Stimulated activated CD4-positive, alpha-beta T cell treated with anti-CD3 and anti-CD28 coated beads, Interleukin-1b, Interleukin-23, amount 100 ng/mL, for 48 hours (primary cell): ENCODE measurements at regions not wholly inside any gene's neighbourhood (a gene's known extent, or its start where the extent isn't known, plus 50 kb on each side); places are given as distances from the start of the nearest gene placed in this dataset.

Experiments used
- DNase-seq: peaks from one replicate; pipeline ENCODE4 v3.0.0-alpha.2; 2020

DNA sequence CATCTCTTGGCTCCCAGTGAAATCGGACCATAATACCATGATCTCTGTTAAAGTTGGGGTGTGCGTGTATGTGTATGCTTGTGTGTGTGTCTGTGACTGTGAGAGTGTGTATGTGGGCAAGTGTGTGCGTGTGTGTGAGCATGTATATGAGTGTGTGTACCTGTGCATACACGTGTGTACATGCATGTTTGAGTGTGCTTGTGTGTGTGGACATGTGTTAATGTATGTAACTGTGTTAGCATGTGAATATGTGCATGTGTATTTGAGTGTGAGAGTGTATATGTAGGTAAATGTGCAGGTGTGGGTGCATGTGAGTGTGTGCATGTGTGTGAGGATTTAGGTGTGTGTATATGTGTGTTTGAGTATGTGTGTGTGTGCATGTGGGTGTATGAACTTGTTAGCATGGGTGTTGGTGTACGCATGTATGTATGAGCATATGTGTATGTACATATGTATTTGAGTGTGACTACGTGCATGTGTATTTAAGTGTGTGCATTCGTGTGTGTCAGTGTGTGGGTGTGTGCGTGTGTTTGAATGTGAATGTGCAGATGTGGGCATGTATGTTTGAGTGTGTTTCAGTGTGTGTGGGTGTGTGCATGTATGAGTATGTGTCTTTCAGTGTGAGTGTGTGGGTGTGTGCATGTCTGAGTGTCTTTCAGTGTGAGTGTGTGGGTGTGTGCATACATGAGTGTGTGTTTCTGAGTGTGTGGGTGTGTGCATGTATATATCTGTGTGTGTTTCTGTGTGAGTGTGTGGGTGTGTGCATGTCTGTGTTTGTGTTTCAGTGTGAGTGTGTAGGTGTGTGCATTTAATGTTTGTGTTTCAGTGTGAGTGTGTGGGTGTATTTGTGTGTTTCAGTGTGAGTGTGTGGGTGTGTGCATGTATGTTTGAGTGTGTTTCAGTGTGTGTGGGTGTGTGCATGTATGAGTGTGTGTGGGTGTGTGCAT, 183.2 kb downstream of the SOX9 start:
- DNase-seq = no peak

DNA sequence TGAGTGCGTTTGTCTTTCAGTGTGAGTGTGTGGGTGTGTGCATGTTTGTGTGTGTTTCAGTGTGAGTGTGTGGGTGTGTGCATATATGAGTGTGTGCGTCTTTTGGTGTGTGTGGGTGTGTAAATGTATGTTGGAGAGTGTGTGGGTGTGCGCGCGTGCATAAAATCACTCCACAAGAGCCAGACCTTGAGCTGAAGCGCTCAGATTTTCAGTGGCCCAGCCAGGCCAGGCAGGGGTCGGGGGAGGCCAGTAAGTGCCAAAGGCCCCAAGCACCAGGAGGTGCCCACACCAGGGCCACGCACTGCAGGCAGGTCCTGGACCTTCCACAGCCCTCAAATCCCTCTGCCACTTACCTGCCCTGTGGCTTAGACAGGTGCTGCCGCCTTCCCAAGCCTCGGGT, 184.0 kb downstream of the SOX9 start:
- DNase-seq = no peak

DNA sequence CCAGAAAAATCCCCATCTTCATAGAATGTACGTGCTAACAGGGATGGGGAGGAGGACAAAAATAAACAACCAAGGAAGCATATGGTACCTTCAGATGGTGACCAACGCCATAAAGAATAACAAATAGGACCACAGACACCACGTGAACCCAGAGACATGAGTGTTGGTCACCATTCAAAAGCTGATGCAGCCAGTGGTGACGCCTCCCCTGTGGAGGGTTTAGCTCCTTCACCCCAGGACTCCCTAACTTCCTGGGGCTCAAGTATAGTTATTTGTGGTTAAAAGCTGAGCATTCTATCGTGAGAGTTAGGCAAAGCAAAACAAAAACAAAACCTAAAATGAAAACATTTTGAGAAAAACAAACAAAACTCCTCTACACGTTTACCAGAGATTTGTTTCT, 184.7 kb downstream of the SOX9 start:
- DNase-seq = no peak

DNA sequence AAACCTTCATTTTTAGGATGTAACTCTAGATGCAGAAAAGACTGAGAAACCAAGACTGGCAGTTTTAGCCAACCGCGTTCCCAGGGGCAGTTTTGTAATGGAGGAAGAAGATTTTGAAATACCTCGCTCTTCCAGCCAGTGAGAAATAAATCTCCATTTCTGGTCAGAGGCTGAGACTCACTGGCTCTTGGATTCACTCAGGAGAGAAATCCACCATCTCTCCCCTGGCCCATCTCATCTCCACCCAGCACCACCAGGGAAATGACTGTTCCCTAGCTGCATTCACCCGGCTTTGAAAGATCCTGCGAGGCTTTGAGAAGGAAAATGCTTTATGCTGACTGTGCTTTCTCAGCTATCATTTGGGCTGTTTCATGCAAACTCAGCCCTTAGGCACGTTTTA, 185.2 kb downstream of the SOX9 start:
- DNase-seq = no peak

DNA sequence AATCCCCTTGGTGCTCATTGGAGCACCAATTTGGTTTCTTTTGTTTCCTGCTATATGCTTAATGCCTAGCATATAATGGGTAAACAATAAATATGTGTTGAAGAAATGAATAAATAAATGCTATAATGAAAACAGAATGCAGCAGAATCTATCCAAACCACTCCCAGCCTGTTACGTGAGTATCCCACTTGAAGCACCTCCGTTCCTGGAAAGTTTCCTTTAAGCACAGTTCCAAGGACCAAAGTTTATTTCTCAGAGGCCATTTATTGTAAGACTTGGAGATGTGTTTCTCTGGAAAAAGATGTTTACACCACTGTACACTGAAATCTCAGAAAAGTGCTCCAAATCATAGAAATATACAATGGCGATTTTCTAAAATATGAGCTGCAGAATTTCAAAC, 187.0 kb downstream of the SOX9 start:
- DNase-seq = no peak

DNA sequence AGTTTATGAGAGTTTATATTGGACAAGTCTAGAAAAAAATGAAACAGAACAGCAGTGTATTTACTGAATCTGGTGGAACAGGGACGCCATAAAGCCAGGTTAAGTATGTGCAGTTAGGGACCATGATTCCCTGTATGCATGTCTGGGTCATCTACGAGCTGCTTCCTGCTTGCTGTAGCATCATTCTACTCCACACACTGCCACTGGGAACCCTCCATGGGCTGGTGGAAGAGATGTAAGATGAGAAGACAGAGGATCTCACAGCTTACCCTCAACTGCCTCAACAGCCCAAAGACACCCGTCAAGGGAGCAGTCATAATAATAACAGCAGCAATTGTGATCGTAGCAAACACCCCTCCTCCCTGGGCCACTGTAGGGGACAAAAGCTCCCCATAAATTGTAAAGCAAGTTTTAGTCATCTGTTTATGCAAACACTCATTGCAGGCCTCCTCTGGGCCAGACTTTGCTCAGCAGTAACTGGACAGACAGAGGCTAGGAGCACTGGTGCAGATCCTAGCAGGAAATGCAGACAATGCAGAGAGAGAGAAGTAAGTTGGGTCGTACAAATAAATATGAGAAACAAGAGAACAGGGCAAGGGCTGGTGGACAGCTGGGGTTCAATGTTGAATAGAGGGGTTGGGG, 188.0 kb downstream of the SOX9 start:
- DNase-seq = no peak

DNA sequence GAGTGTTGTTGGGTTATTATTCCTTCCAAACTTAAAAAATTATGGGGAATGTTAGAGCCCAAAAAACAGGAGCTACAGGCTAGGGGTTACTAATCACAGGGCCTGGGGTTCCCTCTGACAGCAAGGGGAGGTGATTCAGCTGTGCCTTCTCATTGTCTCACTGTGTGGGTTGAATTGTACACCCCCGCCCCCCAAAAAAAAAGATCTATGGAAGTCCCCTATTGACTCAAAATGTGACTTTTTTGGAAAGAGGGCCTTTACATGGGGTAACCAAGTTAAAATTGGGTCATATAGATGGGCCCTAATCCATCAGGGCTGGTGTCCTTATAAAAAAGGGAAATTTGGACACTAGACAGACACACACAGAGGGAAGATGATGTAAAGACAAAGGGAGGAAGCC, 190.2 kb downstream of the SOX9 start:
- DNase-seq = no peak

DNA sequence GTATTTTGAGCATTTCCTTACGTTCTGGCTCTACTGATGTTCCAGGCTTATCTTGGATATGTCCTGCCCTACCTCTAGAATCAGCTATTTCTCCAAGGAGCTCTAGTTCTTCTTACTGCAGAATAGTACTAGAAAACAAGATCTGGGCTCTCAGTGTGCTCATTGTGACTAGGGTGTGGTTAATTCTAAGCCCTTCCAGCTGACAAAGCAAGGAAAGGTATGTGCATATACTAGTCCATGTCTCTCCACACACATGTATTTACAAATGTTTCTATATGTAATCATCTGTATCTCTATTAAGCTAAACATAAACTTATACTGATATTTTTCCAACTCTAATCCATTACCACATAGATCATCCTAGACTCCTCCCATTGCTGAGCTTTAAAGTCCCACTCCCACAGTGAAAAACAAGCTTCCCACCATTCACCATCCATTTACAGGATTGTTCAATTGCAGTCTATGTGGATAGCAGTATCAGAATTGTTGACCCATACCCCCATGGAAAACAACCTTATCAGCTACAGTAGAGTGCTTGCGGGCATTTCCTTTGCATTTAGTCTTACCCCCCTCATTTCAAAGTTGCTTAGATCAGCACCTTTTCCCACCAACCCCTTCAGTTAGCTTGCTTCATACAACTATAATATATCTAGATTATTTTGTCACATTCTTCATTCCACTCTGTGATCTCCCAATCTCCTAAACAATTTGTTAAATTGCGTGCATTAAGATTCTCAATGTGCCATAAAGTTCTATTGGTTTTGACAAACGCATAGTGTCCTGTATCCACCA, 194.5 kb downstream of the SOX9 start:
- DNase-seq = no peak

DNA sequence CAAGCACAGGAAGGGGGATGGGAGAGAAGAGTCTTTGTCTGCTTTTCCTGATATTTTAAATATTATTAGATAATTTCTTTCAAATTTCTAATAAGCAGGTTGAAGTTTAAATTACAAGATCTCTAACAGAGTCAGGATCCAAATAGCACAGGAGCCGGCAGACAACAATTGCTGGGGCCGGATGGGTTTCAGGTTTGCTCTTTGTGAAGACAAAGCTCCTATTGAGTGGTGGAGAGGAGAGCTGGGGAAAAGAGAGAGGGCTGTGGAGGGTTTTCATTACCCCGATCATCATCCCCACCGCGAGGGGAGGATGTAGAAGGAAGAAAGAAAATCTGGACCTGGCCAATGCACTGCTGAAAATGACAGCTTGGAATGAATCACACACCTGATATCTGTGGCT, 197.3 kb downstream of the SOX9 start:
- DNase-seq = no peak

DNA sequence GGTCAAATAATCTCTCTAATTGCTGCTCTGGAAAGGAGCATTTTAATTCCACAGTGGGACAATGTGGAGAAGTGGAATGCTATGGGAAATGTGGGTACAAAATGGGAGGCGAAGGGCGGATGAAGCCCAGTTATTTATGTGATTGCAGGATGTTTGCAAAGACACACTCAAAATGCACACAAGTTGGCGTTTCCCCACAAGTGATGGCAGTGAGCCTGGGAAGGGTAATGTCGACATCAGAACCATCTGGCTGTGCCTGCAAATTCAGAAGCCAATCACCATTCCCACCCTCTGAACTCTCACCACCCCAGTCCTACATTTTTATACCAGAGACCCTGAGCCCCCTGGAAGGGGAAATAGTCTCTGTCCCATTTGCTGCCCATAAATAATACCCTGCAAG, 201.1 kb downstream of the SOX9 start:
- DNase-seq = no peak

DNA sequence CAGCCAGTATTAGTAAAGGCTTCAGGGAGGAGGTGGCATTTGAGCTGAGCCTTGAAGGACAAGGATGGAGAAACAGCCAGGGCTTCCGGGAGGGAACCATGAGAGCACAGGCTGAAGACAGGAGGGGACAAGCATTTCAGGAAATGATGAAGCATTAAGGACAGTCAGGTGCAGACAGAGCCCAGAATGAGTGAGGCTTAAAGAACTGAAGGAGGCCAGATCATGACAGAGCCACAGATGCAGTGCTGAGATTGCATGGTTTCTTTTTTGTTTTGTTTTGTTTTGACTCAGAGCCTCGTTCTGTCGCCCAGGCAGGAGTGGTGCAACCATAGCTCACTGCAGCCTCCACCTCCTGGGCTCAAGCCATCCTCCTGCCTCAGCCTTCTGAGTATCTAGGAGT, 211.5 kb downstream of the SOX9 start:
- DNase-seq = no peak

DNA sequence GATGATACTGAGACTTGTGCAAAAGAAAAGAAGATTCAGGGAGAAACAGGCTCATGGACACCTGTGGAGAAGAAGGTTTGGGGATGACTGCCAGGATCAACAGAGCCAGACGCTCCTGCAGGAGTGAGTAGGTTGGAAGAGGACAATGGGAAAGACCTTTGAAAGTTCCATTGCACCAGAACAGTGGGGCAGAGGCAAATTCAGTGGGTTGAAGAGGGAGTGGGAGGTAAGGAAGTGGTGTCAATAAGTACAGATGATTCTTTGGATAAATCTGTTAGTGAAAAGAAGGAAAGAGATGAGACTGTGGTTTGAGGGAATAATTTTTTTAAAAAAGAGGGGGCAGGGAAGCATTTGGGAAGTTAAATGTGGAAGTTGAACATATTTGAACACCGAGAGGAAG, 212.8 kb downstream of the SOX9 start:
- DNase-seq = no peak

DNA sequence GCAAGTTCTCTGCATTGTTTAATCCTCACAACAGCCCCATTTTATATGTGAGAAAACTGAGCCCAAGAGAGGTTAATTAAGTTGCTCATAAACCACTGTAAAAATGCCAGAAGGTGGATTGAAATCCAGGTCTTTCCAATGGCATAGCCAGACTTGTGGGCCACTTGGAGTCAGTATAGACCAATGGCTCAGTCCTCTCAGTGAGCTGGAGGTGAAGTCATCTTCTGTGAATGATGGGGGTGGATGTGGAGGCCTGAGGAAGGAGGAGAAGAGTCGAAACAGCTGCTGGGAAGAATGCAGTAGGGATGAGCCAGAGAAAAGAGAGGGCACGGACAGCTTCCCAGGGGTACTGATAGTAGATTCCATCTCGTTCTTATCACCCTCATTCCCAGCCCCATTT, 213.4 kb downstream of the SOX9 start:
- DNase-seq = no peak

DNA sequence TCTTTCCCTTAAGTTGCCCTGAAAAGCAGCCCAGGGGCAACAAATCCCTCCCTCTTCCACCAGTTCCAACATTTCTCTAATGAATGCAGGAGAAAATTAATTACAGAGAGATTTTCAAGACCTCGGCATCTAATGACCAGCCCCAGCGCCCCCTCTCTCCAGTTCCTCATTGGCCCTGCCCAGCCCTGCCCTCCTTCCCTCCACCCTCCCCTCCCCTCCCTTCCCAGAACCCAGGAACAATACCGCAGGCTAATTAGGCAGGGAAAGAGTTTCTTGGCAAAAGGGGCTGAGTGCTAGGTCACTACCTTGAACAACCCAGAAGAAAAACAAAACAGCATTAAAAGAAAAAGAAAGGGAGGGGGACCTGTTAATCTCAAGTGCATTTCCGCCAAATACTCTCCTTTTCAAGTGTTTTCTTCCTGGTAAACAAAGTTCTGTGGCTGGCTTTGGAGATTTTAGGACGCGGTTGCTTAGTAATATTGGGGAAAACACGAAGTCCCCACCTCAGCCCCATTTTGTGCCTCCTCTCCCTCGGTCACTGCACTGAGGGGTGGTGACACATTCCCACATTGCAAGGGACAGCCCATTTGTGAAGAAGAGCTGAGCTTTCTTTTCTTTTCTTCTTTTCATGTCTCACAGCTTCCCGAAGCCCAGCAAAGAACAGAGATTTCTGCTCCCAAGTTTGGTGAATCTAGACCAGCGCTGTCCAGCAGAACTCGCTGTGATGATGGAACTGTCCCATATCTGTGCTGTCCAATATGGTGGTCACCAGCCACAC, 215.4 kb downstream of the SOX9 start:
- DNase-seq = no peak

DNA sequence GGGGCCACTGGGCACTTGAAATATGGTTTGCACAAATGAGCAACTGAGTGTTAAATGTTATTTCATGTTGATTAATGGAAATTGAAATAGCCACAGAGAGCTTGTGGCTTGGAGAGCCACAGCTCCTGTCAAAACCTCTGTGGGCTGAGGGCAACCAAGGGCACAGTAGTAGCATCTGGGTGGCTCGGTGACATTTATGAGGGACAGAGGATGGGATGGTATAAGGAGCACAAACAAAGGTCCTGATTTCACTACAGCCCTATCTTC, 215.9 kb downstream of the SOX9 start:
- no peak for DNase-seq

DNA sequence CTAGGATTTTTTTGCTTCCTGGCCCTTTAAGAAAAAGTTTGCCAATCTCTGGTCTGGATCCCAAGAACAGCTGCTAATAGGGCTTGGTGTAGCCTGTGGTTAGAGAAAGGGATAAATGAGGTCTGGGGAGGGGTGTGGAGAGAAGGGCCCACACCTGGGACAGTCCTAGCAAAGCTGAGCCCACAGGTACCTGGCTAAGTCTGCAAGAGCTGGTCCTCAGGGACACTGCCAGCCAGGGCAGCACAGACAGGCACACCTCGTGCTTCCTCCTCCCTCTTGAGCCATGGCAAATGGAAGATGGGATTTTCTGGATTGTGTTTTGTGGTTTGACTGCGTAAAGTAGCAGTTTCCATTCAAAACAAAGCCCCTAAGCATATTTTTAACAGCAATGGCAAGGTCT, 217.5 kb downstream of the SOX9 start:
- no peak for DNase-seq

DNA sequence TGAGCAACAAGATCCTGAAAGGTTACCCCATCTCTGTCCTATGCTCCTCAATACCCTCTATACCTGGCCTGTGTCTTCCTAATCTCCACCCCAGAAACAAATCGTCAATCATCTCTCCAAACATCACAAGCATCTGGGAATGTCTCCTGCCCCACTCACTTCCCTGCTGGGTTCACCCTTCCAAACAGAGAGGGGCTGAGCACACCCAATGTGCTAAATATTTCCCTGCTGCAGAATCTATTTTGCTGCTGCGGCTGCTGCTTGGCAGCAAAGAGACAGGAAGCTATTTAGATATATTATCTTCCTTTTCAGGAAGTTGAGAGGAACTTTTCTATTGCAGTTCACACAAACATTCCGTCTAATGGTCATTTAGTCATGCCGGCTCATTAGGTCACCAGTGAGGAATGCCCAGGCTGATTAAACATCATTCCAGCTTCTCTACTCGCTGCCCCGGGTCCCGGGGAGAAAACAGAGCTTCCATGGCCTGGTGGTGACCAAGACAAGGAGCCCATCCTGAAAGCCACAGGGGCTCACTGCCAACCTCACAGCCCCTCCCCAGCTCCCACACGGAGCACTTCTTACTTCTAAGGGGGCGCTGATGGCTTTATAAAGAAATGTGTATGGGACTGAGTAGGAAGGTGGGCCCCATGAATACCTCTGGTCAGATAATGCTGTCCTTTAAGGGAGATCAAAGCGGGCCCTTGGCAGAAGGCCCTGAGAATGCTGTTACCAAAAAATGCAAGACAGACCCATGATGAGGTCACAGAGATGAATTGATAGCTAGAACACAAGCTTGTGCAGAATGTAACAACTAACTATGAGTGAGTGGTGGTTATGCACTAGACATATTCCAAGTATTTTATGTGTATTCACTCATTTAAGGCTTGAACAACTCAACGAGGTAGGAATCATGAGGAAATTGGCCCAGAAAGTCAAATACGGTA, 218.3 kb downstream of the SOX9 start:
- no peak for DNase-seq

DNA sequence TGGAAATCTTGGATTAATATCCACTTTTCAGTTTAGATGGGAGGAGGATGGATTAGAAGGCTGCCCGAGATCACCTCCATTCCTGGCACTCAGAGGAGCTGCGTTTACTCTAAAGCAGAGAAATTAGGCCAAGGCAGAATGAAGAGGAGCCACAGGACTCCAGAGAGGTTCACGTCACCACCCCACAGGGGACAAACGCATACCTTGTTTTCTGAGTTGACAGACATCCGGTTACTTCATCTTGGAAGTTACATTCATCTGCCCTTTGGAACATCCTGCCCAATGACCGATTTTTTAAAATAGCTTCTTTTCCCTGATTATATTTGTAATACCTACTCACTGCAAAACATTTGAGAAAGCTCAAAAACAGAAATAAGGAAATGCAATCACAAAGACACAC, 220.0 kb downstream of the SOX9 start:
- DNase-seq = no peak

DNA sequence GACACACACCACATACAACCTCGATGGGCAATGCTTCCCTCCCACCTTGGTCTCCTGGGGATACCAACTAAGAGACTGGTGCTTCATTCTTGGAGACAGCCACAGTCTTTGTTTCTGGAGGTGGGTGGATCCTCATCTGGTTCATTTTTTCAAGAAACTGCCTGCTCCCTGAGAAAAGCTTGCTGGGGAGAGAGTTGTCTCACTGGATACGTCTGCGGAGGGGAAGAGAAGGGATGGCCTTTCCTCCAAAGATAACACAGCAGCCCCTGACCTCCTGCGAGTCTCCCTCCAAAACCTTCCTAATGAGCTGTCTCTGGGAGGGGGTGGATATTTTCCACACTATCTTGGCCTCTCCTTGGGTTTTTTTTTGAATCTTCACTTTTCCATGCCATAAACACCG, 221.2 kb downstream of the SOX9 start:
- DNase-seq = no peak

DNA sequence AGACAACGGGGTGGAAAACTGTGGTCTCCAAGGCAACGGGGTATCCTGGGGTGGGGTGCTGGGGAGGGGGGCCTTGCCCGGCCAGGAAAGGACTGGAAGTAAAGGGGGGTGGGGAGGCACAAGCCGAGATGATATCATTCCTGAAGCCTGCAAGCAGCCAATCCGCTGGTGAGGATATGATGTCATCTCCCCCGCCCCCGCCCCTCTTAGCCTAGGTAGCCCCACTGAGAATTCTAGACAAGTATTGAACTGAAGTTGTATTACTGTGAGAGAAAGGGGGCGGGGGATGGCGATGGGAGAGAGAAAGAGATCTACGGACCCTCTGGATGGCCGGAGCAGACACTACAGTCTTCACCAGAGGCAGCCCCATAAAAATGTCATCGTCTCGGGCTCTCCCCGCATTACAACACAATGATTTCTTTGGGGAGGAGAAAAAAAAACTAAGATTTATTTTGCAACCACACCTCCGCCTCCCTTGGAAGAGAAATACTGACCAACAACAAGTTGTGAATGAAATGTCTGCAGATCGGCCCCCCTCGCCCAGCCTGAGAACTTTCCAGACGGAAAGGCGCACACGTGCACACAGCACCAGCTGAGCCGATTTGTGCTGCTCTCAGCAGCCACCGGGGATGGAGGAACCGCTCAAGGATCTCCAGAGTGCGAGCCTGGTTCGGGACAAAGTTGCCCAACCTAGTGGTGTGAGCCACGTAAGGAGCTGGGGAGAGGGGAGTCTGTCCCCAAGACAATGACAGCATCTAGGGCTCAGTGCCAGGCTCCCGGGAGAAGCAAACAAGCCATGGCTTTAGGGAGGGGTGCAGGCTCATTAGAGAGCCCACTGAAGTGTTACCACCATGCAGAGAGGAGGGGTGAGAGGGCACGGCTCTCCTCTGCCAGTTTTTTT, 222.1 kb downstream of the SOX9 start:
- no peak for DNase-seq

DNA sequence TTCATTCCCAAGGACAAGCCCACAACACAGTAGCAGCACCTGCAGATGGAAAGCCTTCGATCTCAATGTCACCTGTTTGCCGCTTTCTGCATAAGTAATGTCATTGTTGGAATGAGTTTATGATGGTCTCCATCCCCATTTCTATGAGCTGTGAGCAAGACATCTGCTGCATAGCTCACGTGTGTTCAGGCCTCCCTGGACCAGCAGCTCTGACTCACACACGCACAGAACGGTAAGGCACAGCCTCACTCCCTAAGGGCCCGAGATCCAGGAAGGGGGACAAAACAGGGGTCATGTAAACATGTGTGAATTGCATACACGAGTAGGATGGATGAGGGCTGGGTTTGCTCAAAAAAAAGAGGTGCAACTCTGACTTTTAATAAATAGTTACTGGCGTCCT, 223.1 kb downstream of the SOX9 start:
- no peak for DNase-seq
